WTC11 (cell line): ENCODE measurements at regions not wholly inside any gene's neighbourhood (a gene's known extent, or its start where the extent isn't known, plus 50 kb on each side); places are given as distances from the start of the nearest gene placed in this dataset.

ENCODE experiments used
- ATAC-seq: fragments of 200-7000 bp; cut with Tn5 transposase; 2 replicates; pipeline ENCODE4 v1.10.0; 2021; ENCODE audit warnings: mild to moderate bottlenecking, moderate library complexity
- CTCF ChIA-PET: fragments of 300-600 bp; sonication (Branson Sonifier 250); formaldehyde crosslinking; loops from one replicate; lab custom pipeline; 2021; ENCODE audit warnings: antibody characterized with exemption; lab: Charles Lee
- POLR2A ChIA-PET: fragments of 350-600 bp; sonication (Branson Sonifier 250); formaldehyde crosslinking; loops from one replicate; lab custom pipeline; 2021; ENCODE audit warnings: antibody characterized with exemption; lab: Charles Lee
- DNase-seq: peaks from one replicate; pipeline ENCODE4 v3.0.0; 2021; ENCODE audit warnings: low spot score
- H3K27ac Mint-ChIP-seq: 2 replicates; pipeline ENCODE4 v1.8.0; 2021; ENCODE audit warnings: mixed read lengths
- H3K27me3 Mint-ChIP-seq: 2 replicates; pipeline ENCODE4 v1.8.0; 2021; ENCODE audit warnings: low read depth, mild to moderate bottlenecking, moderate library complexity, mixed read lengths
- H3K36me3 Mint-ChIP-seq: 2 replicates; pipeline ENCODE4 v1.8.0; 2021; ENCODE audit warnings: mixed read lengths
- H3K4me1 Mint-ChIP-seq: 2 replicates; pipeline ENCODE4 v1.8.0; 2022; ENCODE audit warnings: mixed read lengths
- H3K4me3 Mint-ChIP-seq: 2 replicates; pipeline ENCODE4 v1.8.0; 2021; ENCODE audit warnings: mild to moderate bottlenecking, moderate library complexity, mixed read lengths
- H3K9me3 Mint-ChIP-seq: 2 replicates; pipeline ENCODE4 v1.8.0; 2021; ENCODE audit warnings: mixed read lengths
- ATF1 ChIP-seq: sonication (generic); formaldehyde crosslinking; IDR thresholded peaks from 2 replicates; pipeline ENCODE4 v1.8.1; 2023; ENCODE audit warnings: mild to moderate bottlenecking, moderate library complexity, missing genetic modification reagents
- FOXJ3 ChIP-seq: sonication (generic); formaldehyde crosslinking; IDR thresholded peaks from 2 replicates; pipeline ENCODE4 v1.9.0; 2021; ENCODE audit warnings: missing genetic modification reagents, mild to moderate bottlenecking, borderline replicate concordance
- GTF2I ChIP-seq: fragments of 250-450 bp; sonication (Bioruptor Pico); conservative IDR thresholded peaks from 2 replicates; pipeline ENCODE4 v1.4.0; 2021; ENCODE audit warnings: mild to moderate bottlenecking
- JUN ChIP-seq: sonication (generic); formaldehyde crosslinking; IDR thresholded peaks from 2 replicates; pipeline ENCODE4 v1.8.0; 2023; ENCODE audit warnings: mild to moderate bottlenecking, missing genetic modification reagents
- NR1H2 ChIP-seq: sonication (generic); formaldehyde crosslinking; IDR thresholded peaks from 2 replicates; pipeline ENCODE4 v1.9.0; 2021; ENCODE audit warnings: mild to moderate bottlenecking, moderate library complexity, missing genetic modification reagents
- RELA ChIP-seq: sonication (generic); formaldehyde crosslinking; IDR thresholded peaks from 2 replicates; pipeline ENCODE4 v1.8.1; 2022; ENCODE audit warnings: missing genetic modification reagents, mild to moderate bottlenecking, borderline replicate concordance
- SOX15 ChIP-seq: fragments of 250-450 bp; sonication (Bioruptor Pico); IDR thresholded peaks from 2 replicates; pipeline ENCODE4 v1.9.0; 2021; ENCODE audit warnings: mild to moderate bottlenecking
- TEAD4 ChIP-seq: sonication (generic); formaldehyde crosslinking; IDR thresholded peaks from 2 replicates; pipeline ENCODE4 v1.8.0; 2022; ENCODE audit warnings: mild to moderate bottlenecking, missing genetic modification reagents
- ZNF219 ChIP-seq: sonication (generic); formaldehyde crosslinking; IDR thresholded peaks from 2 replicates; pipeline ENCODE4 v1.8.0; 2023; ENCODE audit warnings: missing genetic modification reagents, mild to moderate bottlenecking, borderline replicate concordance
- ZNF317 ChIP-seq: sonication (generic); formaldehyde crosslinking; IDR thresholded peaks from 2 replicates; pipeline ENCODE4 v1.8.1; 2023; ENCODE audit warnings: low read depth, mild to moderate bottlenecking, moderate library complexity, missing genetic modification reagents, borderline replicate concordance
- ZNF416 ChIP-seq: fragments of 250-450 bp; sonication (Bioruptor Pico); IDR thresholded peaks from 2 replicates; pipeline ENCODE4 v1.9.0; 2021; ENCODE audit warnings: mild to moderate bottlenecking, inconsistent platforms
- ZNF671 ChIP-seq: fragments of 250-450 bp; sonication (Bioruptor Pico); IDR thresholded peaks from 2 replicates; pipeline ENCODE4 v1.8.0; 2021; ENCODE audit warnings: mild to moderate bottlenecking
- TF ChIP-seq, protein P1 (sequence below): fragments of 250-450 bp; sonication (Bioruptor Pico); conservative IDR thresholded peaks from 2 replicates; pipeline ENCODE4 v1.9.0; 2021; ENCODE audit warnings: mild to moderate bottlenecking
- TF ChIP-seq, protein P2 (sequence below): sonication (generic); formaldehyde crosslinking; IDR thresholded peaks from 2 replicates; pipeline ENCODE4 v1.8.0; 2023; ENCODE audit warnings: mild to moderate bottlenecking, missing genetic modification reagents
- TF ChIP-seq, protein P3 (sequence below): sonication (generic); formaldehyde crosslinking; IDR thresholded peaks from 2 replicates; pipeline ENCODE4 v1.8.1; 2023; ENCODE audit warnings: mild to moderate bottlenecking, missing genetic modification reagents, moderate library complexity
- TF ChIP-seq, protein P4 (sequence below): sonication (generic); formaldehyde crosslinking; IDR thresholded peaks from 2 replicates; pipeline ENCODE4 v1.8.1; 2023; ENCODE audit warnings: mild to moderate bottlenecking, missing genetic modification reagents, moderate library complexity
- TF ChIP-seq, protein P5 (sequence below): fragments of 200-600 bp; IDR thresholded peaks from 2 replicates; pipeline ENCODE4 v1.8.0; 2022; ENCODE audit warnings: antibody characterized with exemption
- TF ChIP-seq, protein P6 (sequence below): sonication (generic); formaldehyde crosslinking; IDR thresholded peaks from 2 replicates; pipeline ENCODE4 v1.8.1; 2023; ENCODE audit warnings: mild to moderate bottlenecking, missing genetic modification reagents

DNA sequence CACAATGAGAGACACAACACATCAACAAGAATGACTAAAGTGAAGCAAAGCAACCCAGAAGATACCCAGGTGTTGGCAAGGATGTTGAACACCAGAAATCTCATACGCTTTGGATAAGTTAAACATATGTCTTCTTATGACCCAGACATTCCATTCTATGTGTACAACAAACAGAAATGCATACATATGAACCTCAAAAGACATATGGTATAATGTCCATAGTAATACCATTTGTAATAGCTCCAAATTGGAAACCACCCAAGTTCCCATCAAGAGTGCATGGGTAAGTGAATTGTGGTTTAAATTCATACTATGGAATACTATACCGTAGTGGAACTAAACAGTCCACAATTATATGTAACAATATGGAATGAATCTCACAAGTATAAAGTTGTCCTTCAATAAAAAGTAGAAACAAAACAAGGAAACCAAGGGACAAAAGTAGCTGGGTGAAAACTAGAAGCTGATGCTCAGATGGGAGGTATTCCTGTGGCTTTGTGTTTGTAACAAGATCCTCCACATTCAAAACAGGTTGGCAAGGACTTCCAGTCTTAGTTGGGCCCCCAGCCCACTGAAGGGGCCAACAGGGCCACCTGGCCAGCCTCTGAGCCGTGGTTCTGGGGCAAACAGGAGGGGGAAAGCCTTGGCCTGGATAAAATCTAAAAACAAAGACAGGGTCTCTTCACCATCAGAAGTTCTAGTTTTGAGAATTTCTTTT, 171.8 kb upstream of the PITX1 start:
- peaks cover 24% of the 10 kb centered on the region for H3K9me3 Mint-ChIP-seq
- CTCF ChIA-PET = interaction anchor here (0.8 to 1.2 kb wide), 4 partner anchors 15 to 301 kb away, joined by 3 read pairs; partner anchors contain the start of gene PCBD2
- no peak overlapping the region for H3K27ac Mint-ChIP-seq
- POLR2A ChIA-PET = no interaction called here
- no peak for DNase-seq
- peaks cover 21% of the 10 kb centered on the region for H3K4me1 Mint-ChIP-seq
- peaks cover 13% of the 10 kb centered on the region for H3K27me3 Mint-ChIP-seq
- TF ChIP-seq TEAD4 (CRISPR knock-in tag) = no peak
- TF ChIP-seq, protein P1, sequence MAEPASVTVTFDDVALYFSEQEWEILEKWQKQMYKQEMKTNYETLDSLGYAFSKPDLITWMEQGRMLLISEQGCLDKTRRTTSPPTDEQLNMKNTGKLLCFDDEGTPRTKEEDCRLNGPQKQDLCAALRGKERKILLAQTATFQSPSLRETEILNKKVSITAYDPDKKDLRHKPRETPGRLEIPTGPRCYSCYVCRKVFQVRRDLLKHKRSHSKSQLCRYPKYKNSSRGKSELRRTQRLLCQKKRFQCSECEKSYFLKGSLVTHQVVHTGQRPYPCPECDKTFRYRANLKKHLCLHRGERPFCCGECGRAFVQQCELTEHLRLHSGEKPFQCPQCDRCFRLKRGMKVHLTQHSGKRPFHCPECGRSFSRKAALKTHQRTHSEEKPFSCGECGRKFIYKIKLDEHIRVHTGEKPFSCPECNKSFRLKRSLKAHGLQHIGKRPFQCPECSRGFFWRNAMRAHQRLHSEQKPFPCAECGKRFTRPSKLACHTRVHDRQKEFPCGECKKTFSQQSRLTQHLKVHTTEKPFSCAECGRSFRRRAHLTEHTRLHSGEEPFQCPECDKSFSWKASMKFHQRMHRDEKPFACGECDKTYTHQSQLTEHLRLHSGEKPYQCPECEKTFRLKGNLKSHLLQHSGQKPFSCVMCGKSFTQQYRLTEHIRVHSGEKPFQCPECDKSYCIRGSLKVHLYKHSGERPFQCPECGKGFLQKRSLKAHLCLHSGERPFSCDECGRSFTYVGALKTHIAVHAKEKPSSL = no peak
- TF ChIP-seq ZNF317 (CRISPR knock-in tag) = no peak
- TF ChIP-seq, all 79 proteins: peak for 0
- Mint-ChIP-seq H3K36me3 (peaks cover 13% of the 10 kb centered on the region), H3K4me3 (no peak overlapping the region)
- no peak for ATAC-seq

DNA sequence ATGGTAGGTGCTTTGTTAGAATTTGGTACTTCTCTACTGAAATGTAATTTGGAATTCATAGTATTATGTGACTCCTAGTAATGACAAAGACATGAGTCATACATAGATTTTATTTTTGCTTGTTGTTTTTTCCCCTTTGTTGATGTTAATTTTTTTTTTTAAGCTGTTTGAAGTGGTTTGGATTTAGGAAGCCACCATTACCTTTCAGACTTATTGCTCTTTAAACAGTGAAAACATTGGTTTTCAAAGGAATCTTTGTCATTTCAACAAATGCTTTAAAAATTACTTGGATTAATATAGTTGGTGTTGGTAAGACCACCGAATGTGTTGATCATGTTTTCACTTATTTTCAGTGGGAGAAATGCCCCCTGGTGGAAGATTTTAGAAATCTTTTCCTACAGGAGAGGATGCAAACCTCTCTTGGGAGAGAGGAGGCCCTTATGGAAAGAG, 170.1 kb upstream of the PITX1 start:
- TF ChIP-seq FOXJ3 (CRISPR knock-in tag) = no peak
- TF ChIP-seq, protein P2, sequence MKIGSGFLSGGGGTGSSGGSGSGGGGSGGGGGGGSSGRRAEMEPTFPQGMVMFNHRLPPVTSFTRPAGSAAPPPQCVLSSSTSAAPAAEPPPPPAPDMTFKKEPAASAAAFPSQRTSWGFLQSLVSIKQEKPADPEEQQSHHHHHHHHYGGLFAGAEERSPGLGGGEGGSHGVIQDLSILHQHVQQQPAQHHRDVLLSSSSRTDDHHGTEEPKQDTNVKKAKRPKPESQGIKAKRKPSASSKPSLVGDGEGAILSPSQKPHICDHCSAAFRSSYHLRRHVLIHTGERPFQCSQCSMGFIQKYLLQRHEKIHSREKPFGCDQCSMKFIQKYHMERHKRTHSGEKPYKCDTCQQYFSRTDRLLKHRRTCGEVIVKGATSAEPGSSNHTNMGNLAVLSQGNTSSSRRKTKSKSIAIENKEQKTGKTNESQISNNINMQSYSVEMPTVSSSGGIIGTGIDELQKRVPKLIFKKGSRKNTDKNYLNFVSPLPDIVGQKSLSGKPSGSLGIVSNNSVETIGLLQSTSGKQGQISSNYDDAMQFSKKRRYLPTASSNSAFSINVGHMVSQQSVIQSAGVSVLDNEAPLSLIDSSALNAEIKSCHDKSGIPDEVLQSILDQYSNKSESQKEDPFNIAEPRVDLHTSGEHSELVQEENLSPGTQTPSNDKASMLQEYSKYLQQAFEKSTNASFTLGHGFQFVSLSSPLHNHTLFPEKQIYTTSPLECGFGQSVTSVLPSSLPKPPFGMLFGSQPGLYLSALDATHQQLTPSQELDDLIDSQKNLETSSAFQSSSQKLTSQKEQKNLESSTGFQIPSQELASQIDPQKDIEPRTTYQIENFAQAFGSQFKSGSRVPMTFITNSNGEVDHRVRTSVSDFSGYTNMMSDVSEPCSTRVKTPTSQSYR = no peak
- no peak for TF ChIP-seq GTF2I (CRISPR knock-in tag)
- no peak for TF ChIP-seq ATF1
- no peak for TF ChIP-seq ZNF219 (CRISPR knock-in tag)
- no peak for TF ChIP-seq SOX15 (CRISPR knock-in tag)
- TF ChIP-seq, protein P3, sequence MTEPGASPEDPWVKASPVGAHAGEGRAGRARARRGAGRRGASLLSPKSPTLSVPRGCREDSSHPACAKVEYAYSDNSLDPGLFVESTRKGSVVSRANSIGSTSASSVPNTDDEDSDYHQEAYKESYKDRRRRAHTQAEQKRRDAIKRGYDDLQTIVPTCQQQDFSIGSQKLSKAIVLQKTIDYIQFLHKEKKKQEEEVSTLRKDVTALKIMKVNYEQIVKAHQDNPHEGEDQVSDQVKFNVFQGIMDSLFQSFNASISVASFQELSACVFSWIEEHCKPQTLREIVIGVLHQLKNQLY = no peak
- TF ChIP-seq ZNF416 (CRISPR knock-in tag) = no peak
- TF ChIP-seq, protein P4, sequence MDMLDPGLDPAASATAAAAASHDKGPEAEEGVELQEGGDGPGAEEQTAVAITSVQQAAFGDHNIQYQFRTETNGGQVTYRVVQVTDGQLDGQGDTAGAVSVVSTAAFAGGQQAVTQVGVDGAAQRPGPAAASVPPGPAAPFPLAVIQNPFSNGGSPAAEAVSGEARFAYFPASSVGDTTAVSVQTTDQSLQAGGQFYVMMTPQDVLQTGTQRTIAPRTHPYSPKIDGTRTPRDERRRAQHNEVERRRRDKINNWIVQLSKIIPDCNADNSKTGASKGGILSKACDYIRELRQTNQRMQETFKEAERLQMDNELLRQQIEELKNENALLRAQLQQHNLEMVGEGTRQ (CRISPR knock-in tag) = no peak
- TF ChIP-seq ZNF671 (CRISPR knock-in tag) = no peak
- no peak for TF ChIP-seq NR1H2 (CRISPR knock-in tag)
- TF ChIP-seq, all 79 proteins: peak for 0
- Mint-ChIP-seq H3K27me3 (0 out of 2 replicates have a peak, but pooled peaks cover 3% of the 10 kb centered on the region), H3K9me3 (peaks cover 24% of the 10 kb centered on the region), H3K36me3 (peaks cover 13% of the 10 kb centered on the region), H3K4me3 (no peak overlapping the region), H3K4me1 (peaks cover 19% of the 10 kb centered on the region), H3K27ac (no peak overlapping the region)
- ChIA-PET POLR2A (no interaction called here), CTCF (interaction anchor here (0.6 to 3.2 kb wide), 11 partner anchors 13 to 287 kb away, joined by 3 to 10 read pairs (median 3); no protein-coding TSS in a partner anchor)
- DNase-seq = no peak
- no peak for ATAC-seq

DNA sequence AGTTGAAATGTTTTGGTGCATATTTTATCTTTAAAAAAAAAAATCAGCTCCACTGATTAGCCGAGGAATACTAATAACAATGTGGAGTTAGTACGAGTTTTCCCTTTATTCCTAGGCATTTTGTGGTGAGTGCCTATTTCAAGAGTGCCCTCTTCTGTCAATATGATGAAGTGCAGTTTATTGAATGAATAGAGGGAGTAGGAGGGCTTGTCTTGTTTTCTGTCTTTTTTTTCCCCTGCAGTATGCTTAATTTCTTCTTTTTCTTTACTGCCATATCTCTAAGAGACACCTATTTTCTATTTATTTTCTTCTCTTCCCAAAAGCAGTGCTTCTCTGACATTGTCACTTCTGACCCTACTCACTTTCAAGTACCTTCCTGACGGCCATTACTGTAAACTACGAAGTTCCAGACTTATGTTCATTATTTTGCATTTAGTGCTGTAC, 169.6 kb upstream of the PITX1 start:
- no peak for ATAC-seq
- TF ChIP-seq, protein P5, sequence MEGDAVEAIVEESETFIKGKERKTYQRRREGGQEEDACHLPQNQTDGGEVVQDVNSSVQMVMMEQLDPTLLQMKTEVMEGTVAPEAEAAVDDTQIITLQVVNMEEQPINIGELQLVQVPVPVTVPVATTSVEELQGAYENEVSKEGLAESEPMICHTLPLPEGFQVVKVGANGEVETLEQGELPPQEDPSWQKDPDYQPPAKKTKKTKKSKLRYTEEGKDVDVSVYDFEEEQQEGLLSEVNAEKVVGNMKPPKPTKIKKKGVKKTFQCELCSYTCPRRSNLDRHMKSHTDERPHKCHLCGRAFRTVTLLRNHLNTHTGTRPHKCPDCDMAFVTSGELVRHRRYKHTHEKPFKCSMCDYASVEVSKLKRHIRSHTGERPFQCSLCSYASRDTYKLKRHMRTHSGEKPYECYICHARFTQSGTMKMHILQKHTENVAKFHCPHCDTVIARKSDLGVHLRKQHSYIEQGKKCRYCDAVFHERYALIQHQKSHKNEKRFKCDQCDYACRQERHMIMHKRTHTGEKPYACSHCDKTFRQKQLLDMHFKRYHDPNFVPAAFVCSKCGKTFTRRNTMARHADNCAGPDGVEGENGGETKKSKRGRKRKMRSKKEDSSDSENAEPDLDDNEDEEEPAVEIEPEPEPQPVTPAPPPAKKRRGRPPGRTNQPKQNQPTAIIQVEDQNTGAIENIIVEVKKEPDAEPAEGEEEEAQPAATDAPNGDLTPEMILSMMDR = peak; percentile 15; the same call in 1 of the 2 replicates
- TF ChIP-seq ZNF416 (CRISPR knock-in tag) (no peak), RELA (CRISPR knock-in tag) (no peak), JUN (CRISPR knock-in tag) (no peak), GTF2I (CRISPR knock-in tag) (no peak)
- TF ChIP-seq, protein P6, sequence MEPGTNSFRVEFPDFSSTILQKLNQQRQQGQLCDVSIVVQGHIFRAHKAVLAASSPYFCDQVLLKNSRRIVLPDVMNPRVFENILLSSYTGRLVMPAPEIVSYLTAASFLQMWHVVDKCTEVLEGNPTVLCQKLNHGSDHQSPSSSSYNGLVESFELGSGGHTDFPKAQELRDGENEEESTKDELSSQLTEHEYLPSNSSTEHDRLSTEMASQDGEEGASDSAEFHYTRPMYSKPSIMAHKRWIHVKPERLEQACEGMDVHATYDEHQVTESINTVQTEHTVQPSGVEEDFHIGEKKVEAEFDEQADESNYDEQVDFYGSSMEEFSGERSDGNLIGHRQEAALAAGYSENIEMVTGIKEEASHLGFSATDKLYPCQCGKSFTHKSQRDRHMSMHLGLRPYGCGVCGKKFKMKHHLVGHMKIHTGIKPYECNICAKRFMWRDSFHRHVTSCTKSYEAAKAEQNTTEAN (CRISPR knock-in tag) = no peak
- TF ChIP-seq, all 79 proteins: peak for 1
- Mint-ChIP-seq H3K36me3 (peaks cover 13% of the 10 kb centered on the region), H3K27me3 (0 out of 2 replicates have a peak, but pooled peaks cover 3% of the 10 kb centered on the region), H3K4me3 (no peak overlapping the region), H3K4me1 (peaks cover 13% of the 10 kb centered on the region), H3K27ac (no peak overlapping the region), H3K9me3 (peaks cover 24% of the 10 kb centered on the region)
- POLR2A ChIA-PET = no interaction called here
- DNase-seq = no peak
- CTCF ChIA-PET = interaction anchor here (1.0 to 3.2 kb wide), 14 partner anchors 12 to 286 kb away, joined by 3 to 10 read pairs (median 3); no protein-coding TSS in a partner anchor
